Neural progenitor cell (in vitro differentiated cells): ENCODE measurements at regions not wholly inside any gene's neighbourhood (a gene's known extent, or its start where the extent isn't known, plus 50 kb on each side); places are given as distances from the start of the nearest gene placed in this dataset.
A peak's percentile ranks its signal among the peaks of the same experiment; 100 is the strongest.

Source experiments
- DNase-seq: peaks from one replicate; pipeline ENCODE4 v3.0.0-alpha.2; 2016; ENCODE audit warnings: low spot score
- H2AFZ ChIP-seq: fragments of 200-600 bp; sonication (generic); replicated peaks from 2 replicates; pipeline ENCODE4 v1.6.1; 2016; ENCODE audit warnings: antibody characterized with exemption
- H3F3A ChIP-seq: fragments of 200-600 bp; sonication (generic); 2 replicates; pipeline ENCODE4 v1.6.1; 2016; ENCODE audit warnings: antibody characterized with exemption, low read depth
- H3K27ac ChIP-seq: fragments of 200-600 bp; sonication (generic); 2 replicates; pipeline ENCODE4 v1.5.1; 2016; ENCODE audit warnings: mild to moderate bottlenecking
- H3K27me3 ChIP-seq: fragments of 200-600 bp; sonication (generic); 2 replicates; pipeline ENCODE4 v1.6.1; 2016; ENCODE audit warnings: mild to moderate bottlenecking, moderate library complexity
- H3K36me3 ChIP-seq: fragments of 200-600 bp; sonication (generic); 2 replicates; pipeline ENCODE4 v1.5.1; 2016
- H3K4me1 ChIP-seq: fragments of 200-600 bp; sonication (generic); 2 replicates; pipeline ENCODE4 v1.6.1; 2016; ENCODE audit warnings: mixed run types
- H3K4me2 ChIP-seq: fragments of 200-600 bp; sonication (generic); 2 replicates; pipeline ENCODE4 v1.6.1; 2016
- H3K4me3 ChIP-seq: fragments of 200-600 bp; sonication (generic); 2 replicates; pipeline ENCODE4 v1.5.1; 2016
- H3K79me2 ChIP-seq: fragments of 200-600 bp; sonication (generic); 2 replicates; pipeline ENCODE4 v1.6.1; 2016; ENCODE audit warnings: low read depth
- H3K9ac ChIP-seq: fragments of 200-600 bp; sonication (generic); 2 replicates; pipeline ENCODE4 v1.6.1; 2016
- H3K9me3 ChIP-seq: fragments of 200-600 bp; sonication (generic); 2 replicates; pipeline ENCODE4 v1.5.1; 2016; ENCODE audit warnings: low read depth
- H4K20me1 ChIP-seq: fragments of 200-600 bp; sonication (generic); 2 replicates; pipeline ENCODE4 v1.6.1; 2016; ENCODE audit warnings: low read depth
- H3K27ac Mint-ChIP-seq: 3 replicates; pipeline ENCODE4 v1.8.0; 2021; ENCODE audit warnings: mixed read lengths
- H3K27me3 Mint-ChIP-seq: 2 replicates; pipeline ENCODE4 v1.8.0; 2022; ENCODE audit warnings: low read depth, mild to moderate bottlenecking, inconsistent platforms, moderate library complexity, mixed read lengths; ENCODE audit not compliant: insufficient read depth
- H3K36me3 Mint-ChIP-seq: 3 replicates; pipeline ENCODE4 v1.8.0; 2021; ENCODE audit warnings: mixed read lengths
- H3K4me1 Mint-ChIP-seq: 3 replicates; pipeline ENCODE4 v1.8.0; 2021; ENCODE audit warnings: mixed read lengths
- H3K4me3 Mint-ChIP-seq: 3 replicates; pipeline ENCODE4 v1.8.0; 2021; ENCODE audit warnings: mild to moderate bottlenecking, moderate library complexity, mixed read lengths
- H3K9me3 Mint-ChIP-seq: 3 replicates; pipeline ENCODE4 v1.8.0; 2020; ENCODE audit warnings: mixed read lengths
- EZH2 ChIP-seq: fragments of 200-600 bp; sonication (generic); IDR thresholded peaks from 2 replicates; pipeline ENCODE4 v1.6.1; 2017; ENCODE audit warnings: antibody characterized with exemption, mild to moderate bottlenecking, moderate library complexity
- EZH2phosphoT487 ChIP-seq: fragments of 200-600 bp; sonication (generic); IDR thresholded peaks from 2 replicates; pipeline ENCODE4 v1.6.1; 2017; ENCODE audit warnings: antibody characterized with exemption
- TF ChIP-seq, protein P1 (sequence below): fragments of 200-600 bp; sonication (generic); IDR thresholded peaks from 2 replicates; pipeline ENCODE4 v1.5.1; 2017; ENCODE audit warnings: antibody characterized with exemption, mild to moderate bottlenecking

- peaks cover 24% of the 10 kb centered on the region for H3K36me3 Mint-ChIP-seq
- peaks cover 10% of the 10 kb centered on the region for H3K4me1 ChIP-seq
- H2AFZ ChIP-seq, result no peak overlapping the region
- peaks cover under 1% of the 10 kb centered on the region for H4K20me1 ChIP-seq
- peaks cover 2% of the 10 kb centered on the region for H3F3A ChIP-seq
- DNase-seq, result no peak
- H3K4me3 Mint-ChIP-seq, result no peak overlapping the region
- H3K9ac ChIP-seq, result no peak overlapping the region
- H3K27me3 ChIP-seq, result no peaks in the 10 kb centered on the region
- no peak for TF ChIP-seq EZH2
- no peak for TF ChIP-seq EZH2phosphoT487
- TF ChIP-seq, protein P1, sequence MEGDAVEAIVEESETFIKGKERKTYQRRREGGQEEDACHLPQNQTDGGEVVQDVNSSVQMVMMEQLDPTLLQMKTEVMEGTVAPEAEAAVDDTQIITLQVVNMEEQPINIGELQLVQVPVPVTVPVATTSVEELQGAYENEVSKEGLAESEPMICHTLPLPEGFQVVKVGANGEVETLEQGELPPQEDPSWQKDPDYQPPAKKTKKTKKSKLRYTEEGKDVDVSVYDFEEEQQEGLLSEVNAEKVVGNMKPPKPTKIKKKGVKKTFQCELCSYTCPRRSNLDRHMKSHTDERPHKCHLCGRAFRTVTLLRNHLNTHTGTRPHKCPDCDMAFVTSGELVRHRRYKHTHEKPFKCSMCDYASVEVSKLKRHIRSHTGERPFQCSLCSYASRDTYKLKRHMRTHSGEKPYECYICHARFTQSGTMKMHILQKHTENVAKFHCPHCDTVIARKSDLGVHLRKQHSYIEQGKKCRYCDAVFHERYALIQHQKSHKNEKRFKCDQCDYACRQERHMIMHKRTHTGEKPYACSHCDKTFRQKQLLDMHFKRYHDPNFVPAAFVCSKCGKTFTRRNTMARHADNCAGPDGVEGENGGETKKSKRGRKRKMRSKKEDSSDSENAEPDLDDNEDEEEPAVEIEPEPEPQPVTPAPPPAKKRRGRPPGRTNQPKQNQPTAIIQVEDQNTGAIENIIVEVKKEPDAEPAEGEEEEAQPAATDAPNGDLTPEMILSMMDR, result no peak
- no peaks in the 10 kb centered on the region for H3K27me3 Mint-ChIP-seq
- no peaks in the 10 kb centered on the region for H3K36me3 ChIP-seq
- peaks cover 3% of the 10 kb centered on the region for H3K9me3 Mint-ChIP-seq
- H3K9me3 ChIP-seq, result no peaks in the 10 kb centered on the region
- peaks cover 42% of the 10 kb centered on the region for H3K79me2 ChIP-seq
- H3K27ac ChIP-seq, result no peak overlapping the region
- H3K4me3 ChIP-seq, result no peak overlapping the region
- H3K4me2 ChIP-seq, result no peak overlapping the region
- H3K4me1 Mint-ChIP-seq, result peaks cover 17% of the 10 kb centered on the region
- H3K27ac Mint-ChIP-seq, result no peak overlapping the region
Observed at GRCh38 chr6:21836772-21837425, 243.3 kb downstream of the SOX4 start.

- Histone ChIP-seq H3K36me3 (no peaks in the 10 kb centered on the region), H3K4me1 (peaks cover 33% of the 10 kb centered on the region), H3K79me2 (peaks cover 33% of the 10 kb centered on the region), H3K27me3 (no peaks in the 10 kb centered on the region), H4K20me1 (peaks cover 28% of the 10 kb centered on the region), H3K4me2 (no peak overlapping the region), H3K4me3 (no peak overlapping the region), H3K9me3 (no peaks in the 10 kb centered on the region), H3K9ac (no peak overlapping the region), H3F3A (peaks cover 17% of the 10 kb centered on the region), H3K27ac (no peak overlapping the region), H2AFZ (no peak overlapping the region)
- Mint-ChIP-seq H3K27ac (no peak overlapping the region), H3K4me3 (no peak overlapping the region), H3K9me3 (no peaks in the 10 kb centered on the region), H3K36me3 (peaks cover 19% of the 10 kb centered on the region), H3K4me1 (peaks cover 47% of the 10 kb centered on the region), H3K27me3 (no peaks in the 10 kb centered on the region)
- DNase-seq, result no peak
- TF ChIP-seq EZH2 (no peak), EZH2phosphoT487 (no peak)
- TF ChIP-seq, protein P1, result no peak
Observed at GRCh38 chr6:21840428-21840827, 246.9 kb downstream of the SOX4 start.

DNA sequence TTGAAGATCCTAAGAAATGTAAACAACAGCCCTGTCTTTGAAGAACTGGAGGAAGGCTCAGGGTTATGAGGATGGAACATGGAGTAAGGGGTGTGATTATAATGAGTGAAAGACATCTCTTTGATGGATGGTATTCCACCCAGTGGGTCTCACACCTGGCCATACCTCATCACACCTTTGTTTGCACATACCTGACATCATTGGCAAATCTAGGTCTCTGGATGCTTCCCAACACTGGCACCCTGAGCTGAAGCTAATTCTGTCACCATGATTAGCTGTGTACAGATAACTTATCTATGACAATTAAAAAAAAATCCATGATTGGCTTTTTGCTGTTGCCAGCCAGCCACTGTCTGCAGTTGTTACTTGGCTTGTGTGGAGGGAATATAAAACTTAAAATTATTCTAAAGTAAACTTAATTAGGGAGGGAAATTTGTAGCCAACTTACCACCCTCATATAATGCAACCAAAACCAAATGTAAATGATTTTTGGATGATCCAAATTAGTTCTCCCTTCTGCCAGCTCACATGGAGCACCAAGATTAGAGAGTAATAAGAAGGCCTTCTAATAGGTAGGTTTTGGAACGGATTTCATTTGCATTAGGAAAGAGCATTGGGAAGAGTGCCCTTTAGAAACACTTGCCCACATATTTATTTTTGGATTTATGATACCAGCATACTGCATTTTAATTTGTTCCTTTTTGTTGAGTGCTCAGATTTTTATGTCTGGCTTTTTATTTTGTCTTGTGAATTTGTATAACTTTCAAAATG, 249.5 kb downstream of the SOX4 start:
- H3K9me3 Mint-ChIP-seq, result no peaks in the 10 kb centered on the region
- H3K27me3 Mint-ChIP-seq, result no peaks in the 10 kb centered on the region
- Histone ChIP-seq H3F3A (peaks cover 25% of the 10 kb centered on the region), H3K4me2 (peak overlapping the region; percentile 45), H4K20me1 (peaks cover 48% of the 10 kb centered on the region), H3K79me2 (peaks cover 56% of the 10 kb centered on the region), H3K27me3 (no peaks in the 10 kb centered on the region), H3K36me3 (no peaks in the 10 kb centered on the region), H3K9me3 (no peaks in the 10 kb centered on the region), H3K4me3 (no peak overlapping the region), H2AFZ (no peak overlapping the region), H3K27ac (no peak overlapping the region), H3K4me1 (peaks cover 46% of the 10 kb centered on the region), H3K9ac (no peak overlapping the region)
- H3K27ac Mint-ChIP-seq, result no peak overlapping the region
- H3K36me3 Mint-ChIP-seq, result peaks cover 21% of the 10 kb centered on the region
- TF ChIP-seq, protein P1, result no peak
- TF ChIP-seq EZH2 (no peak), EZH2phosphoT487 (no peak)
- DNase-seq, result no peak
- peaks cover 59% of the 10 kb centered on the region for H3K4me1 Mint-ChIP-seq
- H3K4me3 Mint-ChIP-seq, result peak overlapping the region; percentile 7
